ENCODE measurements at regions not wholly inside any gene's neighbourhood (a gene's known extent, or its start where the extent isn't known, plus 50 kb on each side); places are given as distances from the start of the nearest gene placed in this dataset.
A peak's percentile ranks its signal among the peaks of the same experiment; 100 is the strongest.
"Not testable (repeated sequence)": the region's sequence is repeated elsewhere in the genome, so short reads cannot be mapped to it uniquely, and the experiment has no call there.

- ATAC-seq, result no peak
- ChIA-PET CTCF (no interaction called here), POLR2A (no interaction called here)
- Mint-ChIP-seq H3K27ac (no peak overlapping the region), H3K36me3 (ENCODE audit: low read depth) (no peaks in the 10 kb centered on the region), H3K9me3 (ENCODE audit: insufficient read depth) (no peaks in the 10 kb centered on the region), H3K4me3 (no peak overlapping the region), H3K4me1 (ENCODE audit: low read depth) (no peaks in the 10 kb centered on the region), H3K27me3 (ENCODE audit: low read depth) (no peaks in the 10 kb centered on the region)
- no peak for DNase-seq
Measured at GRCh38 chr19:28641395-28641794, 571.6 kb downstream of the UQCRFS1 start.

DNA sequence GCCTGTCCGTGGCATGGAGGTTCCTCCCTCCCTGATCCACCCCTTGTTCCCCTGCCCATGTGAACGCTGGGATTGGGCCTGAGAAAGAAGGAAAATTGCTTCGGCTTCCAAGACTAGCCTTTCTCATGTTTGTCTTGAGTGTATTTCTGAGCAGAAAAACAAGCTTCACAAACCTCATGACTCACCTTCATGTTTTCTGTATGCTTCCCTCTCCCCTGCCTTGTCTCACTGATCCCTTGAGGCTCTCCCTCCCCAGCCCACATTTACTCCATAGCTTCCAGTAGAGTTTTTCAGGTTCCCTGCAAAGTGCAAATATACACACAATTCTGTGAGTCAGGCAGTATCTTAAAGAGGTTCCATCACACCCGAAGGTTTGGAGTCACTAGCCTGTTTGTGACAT lies 572.4 kb downstream of the UQCRFS1 start:
- POLR2A ChIA-PET, result no interaction called here
- Mint-ChIP-seq H3K4me3 (no peak overlapping the region), H3K27me3 (ENCODE audit: low read depth) (no peaks in the 10 kb centered on the region), H3K4me1 (ENCODE audit: low read depth) (no peaks in the 10 kb centered on the region), H3K9me3 (ENCODE audit: insufficient read depth) (no peaks in the 10 kb centered on the region), H3K27ac (no peak overlapping the region), H3K36me3 (ENCODE audit: low read depth) (no peaks in the 10 kb centered on the region)
- DNase-seq, result no peak
- ATAC-seq, result no peak
- CTCF ChIA-PET, result no interaction called here

DNA sequence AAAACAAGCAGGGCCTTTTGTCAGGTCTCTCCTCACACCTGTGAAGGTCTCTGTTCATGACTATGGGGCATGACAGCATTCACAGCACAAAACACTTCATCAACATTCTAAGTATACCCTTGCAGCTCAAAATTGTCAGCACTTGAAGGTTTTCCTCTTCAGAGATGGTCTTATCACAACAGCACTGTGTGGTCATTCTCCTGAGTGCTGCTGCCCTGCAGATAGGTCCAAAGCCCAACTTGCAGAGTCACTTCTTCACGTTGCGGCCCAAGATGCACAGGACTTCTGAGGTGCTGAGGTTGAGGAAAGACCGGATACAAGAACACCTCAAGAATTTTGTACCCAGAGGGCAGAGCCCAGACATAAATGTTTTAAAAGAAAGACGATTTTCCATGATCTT lies 574.5 kb downstream of the UQCRFS1 start:
- CTCF ChIA-PET, result interaction anchor here (1.6 kb wide), 1 partner anchor 170 kb away, joined by 3 read pairs; no protein-coding TSS in a partner anchor
- DNase-seq, result no peak
- Mint-ChIP-seq H3K36me3 (ENCODE audit: low read depth) (no peaks in the 10 kb centered on the region), H3K4me1 (ENCODE audit: low read depth) (peaks cover 2% of the 10 kb centered on the region), H3K27me3 (ENCODE audit: low read depth) (peaks cover 2% of the 10 kb centered on the region), H3K27ac (no peak overlapping the region), H3K9me3 (ENCODE audit: insufficient read depth) (no peaks in the 10 kb centered on the region), H3K4me3 (no peak overlapping the region)
- no peak for ATAC-seq
- POLR2A ChIA-PET, result no interaction called here

DNA sequence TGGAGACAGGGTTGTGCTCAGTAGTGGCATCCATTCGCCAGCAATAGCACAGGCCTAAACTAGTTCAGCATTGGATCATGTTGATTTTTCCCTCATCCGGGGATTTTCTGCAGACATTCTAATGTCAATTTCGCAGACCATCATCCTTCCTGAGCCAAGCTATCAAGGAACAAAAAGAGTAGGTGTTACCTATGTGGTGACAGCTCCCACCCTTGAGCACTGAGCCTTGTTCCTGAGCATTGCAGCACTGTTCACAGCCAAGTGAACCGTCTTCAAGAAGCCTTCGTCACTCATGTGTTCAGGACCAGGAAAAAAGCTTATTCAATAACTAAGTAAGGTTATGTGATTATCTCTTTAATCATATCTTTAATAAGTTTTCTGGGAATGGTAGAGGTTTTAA lies 576.2 kb downstream of the UQCRFS1 start:
- DNase-seq (no peak), ATAC-seq (no peak)
- H3K27me3 Mint-ChIP-seq (ENCODE audit: low read depth), result peaks cover 2% of the 10 kb centered on the region
- no peak overlapping the region for H3K27ac Mint-ChIP-seq
- H3K4me3 Mint-ChIP-seq, result no peak overlapping the region
- POLR2A ChIA-PET, result no interaction called here
- H3K4me1 Mint-ChIP-seq (ENCODE audit: low read depth), result peaks cover 16% of the 10 kb centered on the region
- H3K9me3 Mint-ChIP-seq (ENCODE audit: insufficient read depth), result no peaks in the 10 kb centered on the region
- no peaks in the 10 kb centered on the region for H3K36me3 Mint-ChIP-seq (ENCODE audit: low read depth)
- CTCF ChIA-PET, result interaction anchor here (0.7 to 1.6 kb wide), 3 partner anchors 12 to 168 kb away, joined by 3 read pairs; no protein-coding TSS in a partner anchor

GRCh38 chr19:28636016-28636629 lies 576.8 kb downstream of the UQCRFS1 start:
- DNase-seq, result no peak
- Mint-ChIP-seq H3K36me3 (ENCODE audit: low read depth) (no peaks in the 10 kb centered on the region), H3K9me3 (ENCODE audit: insufficient read depth) (no peaks in the 10 kb centered on the region), H3K27ac (no peak overlapping the region), H3K4me1 (ENCODE audit: low read depth) (peaks cover 16% of the 10 kb centered on the region), H3K27me3 (ENCODE audit: low read depth) (peaks cover 2% of the 10 kb centered on the region), H3K4me3 (no peak overlapping the region)
- ATAC-seq, result no peak
- CTCF ChIA-PET, result no interaction called here
- POLR2A ChIA-PET, result no interaction called here

DNA sequence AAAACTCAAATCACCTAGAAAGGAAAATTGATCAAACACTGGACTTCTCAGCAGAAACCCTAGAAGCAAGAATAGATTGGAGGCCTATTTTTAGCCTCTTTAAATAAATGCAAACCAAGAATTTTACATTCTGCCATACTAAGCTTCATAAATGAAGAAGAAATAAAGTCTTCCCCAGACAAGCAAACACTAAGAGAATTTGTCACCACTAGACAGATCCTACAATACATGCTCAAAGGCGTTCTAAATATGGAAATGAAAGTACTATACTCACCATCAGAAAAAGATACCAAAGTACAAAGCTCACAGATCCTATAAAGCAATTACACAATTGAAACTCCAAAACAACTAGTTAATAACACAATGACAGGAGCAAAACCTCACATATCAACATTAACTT lies 578.1 kb downstream of the UQCRFS1 start:
- Mint-ChIP-seq H3K9me3 (ENCODE audit: insufficient read depth) (no peaks in the 10 kb centered on the region), H3K27ac (no peak overlapping the region), H3K4me3 (no peak overlapping the region), H3K27me3 (ENCODE audit: low read depth) (peaks cover 2% of the 10 kb centered on the region), H3K36me3 (ENCODE audit: low read depth) (no peaks in the 10 kb centered on the region), H3K4me1 (ENCODE audit: low read depth) (peaks cover 16% of the 10 kb centered on the region)
- ATAC-seq, result no peak
- ChIA-PET CTCF (interaction anchor here (1.0 to 5.6 kb wide), 7 partner anchors 13 to 669 kb away, joined by 3 to 89 read pairs (median 4); no protein-coding TSS in a partner anchor), POLR2A (no interaction called here)
- DNase-seq, result no peak

DNA sequence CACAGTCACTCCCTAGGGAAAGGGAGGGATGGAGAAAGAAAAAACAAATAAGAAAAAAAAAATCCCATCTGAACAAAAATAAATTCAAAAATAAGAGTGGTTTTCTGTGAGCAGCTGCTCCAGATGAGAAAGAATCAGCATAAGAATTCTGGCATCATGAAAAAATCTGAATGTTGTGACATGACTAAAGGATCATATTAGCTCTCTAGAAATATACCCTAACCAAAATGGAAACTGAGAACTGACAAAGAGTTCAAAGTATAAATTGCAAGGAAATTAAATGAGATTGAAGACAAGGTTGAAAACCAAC lies 579.0 kb downstream of the UQCRFS1 start:
- Mint-ChIP-seq H3K4me1 (ENCODE audit: low read depth) (peaks cover 16% of the 10 kb centered on the region), H3K9me3 (ENCODE audit: insufficient read depth) (no peaks in the 10 kb centered on the region), H3K4me3 (no peak overlapping the region), H3K27me3 (ENCODE audit: low read depth) (peaks cover 2% of the 10 kb centered on the region), H3K36me3 (ENCODE audit: low read depth) (no peaks in the 10 kb centered on the region), H3K27ac (no peak overlapping the region)
- ChIA-PET CTCF (interaction anchor here (0.7 to 5.6 kb wide), 20 partner anchors 10 to 1270 kb away, joined by 3 to 89 read pairs (median 4); no protein-coding TSS in a partner anchor), POLR2A (no interaction called here)
- ATAC-seq (no peak), DNase-seq (no peak)

DNA sequence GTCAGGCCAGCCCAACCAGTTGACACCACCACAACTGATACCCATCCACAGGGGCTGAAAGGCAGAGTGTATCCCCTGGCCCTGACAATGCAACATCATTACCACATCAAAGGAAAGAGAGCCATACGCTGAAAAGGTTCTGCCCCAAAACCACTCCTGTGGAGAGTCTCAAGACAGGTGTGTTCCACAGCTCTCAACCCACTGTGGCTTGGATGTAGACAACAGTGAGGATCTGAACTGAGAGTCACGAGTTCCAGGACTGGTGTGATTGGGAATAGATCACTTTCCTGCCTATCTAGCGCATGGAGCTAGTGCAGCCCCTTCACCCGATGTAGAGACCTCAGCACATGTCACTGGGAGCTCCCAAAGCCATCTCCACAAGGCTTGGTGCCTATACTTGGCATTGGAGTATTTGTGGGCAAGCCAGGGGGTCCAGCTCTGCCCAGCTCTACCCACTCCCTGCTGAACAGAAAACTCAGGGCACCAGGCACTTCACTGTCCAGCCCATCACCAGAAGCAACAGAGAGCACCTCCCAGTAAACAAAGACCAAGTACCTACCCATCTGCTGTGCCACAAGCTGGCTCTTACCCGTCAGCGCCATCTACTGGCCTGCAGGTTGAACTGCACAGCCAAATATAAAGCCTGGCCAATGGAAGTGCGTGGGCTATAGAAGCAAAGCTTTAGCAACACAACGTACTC lies 579.5 kb downstream of the UQCRFS1 start:
- Mint-ChIP-seq H3K9me3 (ENCODE audit: insufficient read depth) (no peaks in the 10 kb centered on the region), H3K4me1 (ENCODE audit: low read depth) (peaks cover 16% of the 10 kb centered on the region), H3K4me3 (no peak overlapping the region), H3K36me3 (ENCODE audit: low read depth) (no peaks in the 10 kb centered on the region), H3K27me3 (ENCODE audit: low read depth) (peaks cover 2% of the 10 kb centered on the region), H3K27ac (no peak overlapping the region)
- POLR2A ChIA-PET, result interaction anchor here (0.7 kb wide), 1 partner anchor 164 kb away, joined by 3 read pairs; no protein-coding TSS in a partner anchor
- CTCF ChIA-PET, result interaction anchor here (0.7 to 5.6 kb wide), 21 partner anchors 11 to 1271 kb away, joined by 3 to 89 read pairs (median 4); no protein-coding TSS in a partner anchor
- peak; percentile 64 for ATAC-seq
- DNase-seq, result peak; percentile 63

DNA sequence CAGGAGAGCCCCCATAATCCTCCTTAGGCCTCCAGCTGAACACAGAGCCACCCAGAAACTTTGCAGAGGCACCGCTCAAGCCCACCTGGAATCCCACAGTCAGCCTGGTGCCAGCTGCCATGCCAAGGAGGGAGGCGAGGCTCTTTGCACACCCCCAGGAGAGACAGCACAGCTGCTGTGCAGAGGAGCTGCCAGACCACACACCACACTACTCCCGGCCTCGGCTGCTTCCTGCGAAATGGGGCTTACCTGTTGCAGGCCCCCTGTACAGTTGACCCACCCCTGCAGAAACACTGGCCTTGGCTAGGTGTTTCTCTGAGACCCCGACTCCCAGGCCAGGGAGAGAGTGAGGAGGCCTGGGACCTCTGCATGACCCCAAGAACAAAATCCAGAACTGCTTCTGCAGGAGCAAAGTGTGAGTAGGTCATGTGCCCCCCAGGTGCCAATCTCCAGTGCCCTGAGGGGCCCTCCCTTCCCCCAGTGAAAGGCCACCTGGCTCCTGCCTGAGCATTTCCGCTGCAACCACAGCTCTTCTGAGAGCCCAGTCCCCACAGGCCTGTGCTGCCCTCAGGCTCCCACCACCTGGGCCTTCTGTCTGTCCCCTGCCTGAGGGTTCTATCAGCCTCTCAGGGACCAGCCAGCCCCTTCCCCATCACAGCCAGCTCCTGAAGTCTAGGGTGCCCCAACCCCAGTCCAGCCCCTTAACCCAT lies 580.4 kb downstream of the UQCRFS1 start:
- Mint-ChIP-seq H3K4me1 (ENCODE audit: low read depth) (peaks cover 16% of the 10 kb centered on the region), H3K27ac (no peak overlapping the region), H3K4me3 (no peak overlapping the region), H3K36me3 (ENCODE audit: low read depth) (no peaks in the 10 kb centered on the region), H3K27me3 (ENCODE audit: low read depth) (peaks cover 2% of the 10 kb centered on the region), H3K9me3 (ENCODE audit: insufficient read depth) (no peaks in the 10 kb centered on the region)
- POLR2A ChIA-PET, result interaction anchor here (0.7 kb wide), 1 partner anchor 163 kb away, joined by 3 read pairs; no protein-coding TSS in a partner anchor
- DNase-seq (no peak), ATAC-seq (no peak)
- CTCF ChIA-PET, result interaction anchor here (1.5 to 5.6 kb wide), 4 partner anchors 10 to 165 kb away, joined by 3 to 89 read pairs (median 8); no protein-coding TSS in a partner anchor

GRCh38 chr19:28631961-28632360 lies 581.0 kb downstream of the UQCRFS1 start:
- Mint-ChIP-seq H3K27ac (no peak overlapping the region), H3K9me3 (ENCODE audit: insufficient read depth) (no peaks in the 10 kb centered on the region), H3K4me3 (no peak overlapping the region), H3K36me3 (ENCODE audit: low read depth) (no peaks in the 10 kb centered on the region), H3K4me1 (ENCODE audit: low read depth) (peaks cover 16% of the 10 kb centered on the region), H3K27me3 (ENCODE audit: low read depth) (peaks cover 2% of the 10 kb centered on the region)
- CTCF ChIA-PET, result interaction anchor here (5.6 kb wide), 1 partner anchor 165 kb away, joined by 89 read pairs; no protein-coding TSS in a partner anchor
- ATAC-seq (no peak), DNase-seq (no peak)
- POLR2A ChIA-PET, result no interaction called here

- POLR2A ChIA-PET, result no interaction called here
- Mint-ChIP-seq H3K4me3 (no peak overlapping the region), H3K27ac (no peak overlapping the region), H3K27me3 (ENCODE audit: low read depth) (no peaks in the 10 kb centered on the region), H3K9me3 (ENCODE audit: insufficient read depth) (no peaks in the 10 kb centered on the region), H3K4me1 (ENCODE audit: low read depth) (peaks cover 8% of the 10 kb centered on the region), H3K36me3 (ENCODE audit: low read depth) (no peaks in the 10 kb centered on the region)
- CTCF ChIA-PET, result no interaction called here
- DNase-seq (no peak), ATAC-seq (no peak)
Measured at GRCh38 chr19:28627669-28628068, 585.3 kb downstream of the UQCRFS1 start.

DNA sequence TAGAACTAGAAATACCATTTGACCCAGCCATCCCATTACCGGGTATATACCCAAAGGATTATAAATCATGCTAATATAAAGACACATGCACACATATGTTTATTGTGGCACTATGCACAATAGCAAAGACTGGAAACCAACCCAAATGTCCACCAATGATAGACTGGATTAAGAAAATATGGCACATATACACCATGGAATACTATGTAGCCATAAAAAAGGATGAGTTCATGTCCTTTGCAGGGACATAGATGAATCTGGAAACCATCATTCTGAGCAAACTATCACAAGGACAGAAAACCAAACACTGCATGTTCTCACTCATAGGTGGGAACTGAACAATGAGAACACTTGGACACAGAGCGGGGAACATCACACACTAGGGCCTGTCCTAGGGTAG lies 586.5 kb downstream of the UQCRFS1 start:
- DNase-seq; POLR2A ChIA-PET; H3K9me3 Mint-ChIP-seq (ENCODE audit: insufficient read depth); H3K4me3 Mint-ChIP-seq; ATAC-seq; H3K4me1 Mint-ChIP-seq (ENCODE audit: low read depth); CTCF ChIA-PET; H3K27me3 Mint-ChIP-seq (ENCODE audit: low read depth); H3K27ac Mint-ChIP-seq; H3K36me3 Mint-ChIP-seq (ENCODE audit: low read depth): not testable (repeated sequence)

Data from activated CD8-positive, alpha-beta T cell treated with anti-CD3 and anti-CD28 coated beads, Interleukin-2, amount 10 ng/mL, durations not matched to agents 7 days and 5 days (primary cell).